Activated T-helper 17 cell treated with anti-CD3 and anti-CD28 coated beads, Interleukin-2, amount 50 U/mL, for 72 hours (primary cell): ENCODE measurements at regions not wholly inside any gene's neighbourhood (a gene's known extent, or its start where the extent isn't known, plus 50 kb on each side); places are given as distances from the start of the nearest gene placed in this dataset.
"Not testable (repeated sequence)": the region's sequence is repeated elsewhere in the genome, so short reads cannot be mapped to it uniquely, and the experiment has no call there.

Experiments
- ATAC-seq: fragments of 150-1000 bp; cut with Tn5 transposase; replicated peaks from 2 replicates; pipeline ENCODE4 v1.10.0; 2021; ENCODE audit warnings: mild to moderate bottlenecking, moderate library complexity
- H3K27ac Mint-ChIP-seq: one replicate; pipeline ENCODE4 v1.8.0; 2022; ENCODE audit warnings: mixed read lengths
- H3K27me3 Mint-ChIP-seq: one replicate; pipeline ENCODE4 v1.8.0; 2022; ENCODE audit warnings: mixed read lengths
- H3K36me3 Mint-ChIP-seq: one replicate; pipeline ENCODE4 v1.8.0; 2022; ENCODE audit warnings: low read depth, mild to moderate bottlenecking, mixed read lengths
- H3K4me1 Mint-ChIP-seq: one replicate; pipeline ENCODE4 v1.8.0; 2022; ENCODE audit warnings: mixed read lengths
- H3K4me3 Mint-ChIP-seq: one replicate; pipeline ENCODE4 v1.8.0; 2022; ENCODE audit warnings: mild to moderate bottlenecking, mixed read lengths
- H3K9me3 Mint-ChIP-seq: one replicate; pipeline ENCODE4 v1.8.0; 2022; ENCODE audit warnings: mixed read lengths

DNA sequence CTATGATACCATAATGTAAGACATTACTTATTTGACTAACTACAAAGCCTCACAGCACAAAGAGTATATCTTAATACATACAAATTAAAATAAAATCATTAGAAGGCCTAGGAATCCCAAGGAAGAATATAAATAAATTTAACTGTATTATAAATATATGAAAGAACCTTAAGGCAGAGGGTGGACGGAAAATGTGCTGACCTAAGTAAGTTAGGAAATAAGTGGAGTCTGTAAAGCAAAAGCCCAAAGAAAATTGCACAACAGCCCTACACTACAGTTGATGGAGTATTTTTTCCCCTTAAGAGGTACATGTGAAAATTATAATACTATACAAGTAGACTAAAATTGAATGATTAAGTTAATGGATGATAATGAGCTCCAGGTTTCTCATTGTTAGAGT, 710.1 kb downstream of the NR4A2 start:
- no peak overlapping the region for H3K4me3 Mint-ChIP-seq
- H3K4me1 Mint-ChIP-seq: no peaks in the 10 kb centered on the region
- H3K9me3 Mint-ChIP-seq: no peaks in the 10 kb centered on the region
- H3K27me3 Mint-ChIP-seq: no peaks in the 10 kb centered on the region
- ATAC-seq: no peak
- no peak overlapping the region for H3K27ac Mint-ChIP-seq
- H3K36me3 Mint-ChIP-seq: no peaks in the 10 kb centered on the region

DNA sequence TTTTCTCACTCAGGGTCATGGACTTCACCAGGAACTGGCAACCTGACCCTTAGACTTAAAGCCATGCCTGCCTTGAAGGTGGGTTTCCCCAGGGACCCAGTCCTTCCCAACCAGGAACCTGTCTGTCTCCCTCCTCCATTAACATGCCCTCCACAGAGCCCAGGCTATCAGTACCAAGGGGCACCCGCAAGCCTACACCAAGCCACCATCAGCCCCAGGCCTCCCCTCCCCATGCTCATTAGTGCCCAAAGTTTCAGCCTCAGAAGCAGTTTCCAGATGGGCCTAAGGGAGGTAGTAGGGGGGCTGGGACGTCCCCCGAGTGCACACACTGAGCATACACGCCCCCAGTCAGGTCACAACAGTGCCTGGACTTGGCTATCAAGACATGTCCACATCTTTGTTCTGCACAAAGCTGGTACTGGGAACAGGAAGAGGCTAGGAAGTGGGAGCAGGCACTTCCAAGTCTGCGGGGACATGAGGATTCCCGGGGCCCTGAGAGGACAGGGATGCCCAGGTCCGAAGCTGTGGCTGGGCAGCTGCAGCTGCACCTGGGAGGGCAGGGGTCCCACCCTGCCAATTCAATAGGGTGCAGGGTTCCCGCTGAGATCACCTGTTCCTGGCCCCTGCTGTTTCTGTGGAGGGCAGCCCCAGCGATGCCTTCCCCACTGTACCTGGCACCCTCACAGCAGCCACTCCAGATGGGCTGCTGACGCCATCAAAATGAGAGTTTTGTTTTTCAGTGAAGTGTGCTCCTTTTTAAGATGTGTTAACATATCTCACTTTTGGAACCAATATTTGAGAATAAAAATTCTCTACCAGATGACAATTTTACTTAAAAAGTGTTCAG, 731.4 kb downstream of the NR4A2 start:
- no peak for ATAC-seq
- Mint-ChIP-seq H3K36me3 (no peaks in the 10 kb centered on the region), H3K9me3 (no peaks in the 10 kb centered on the region), H3K27ac (no peak overlapping the region), H3K4me1 (no peaks in the 10 kb centered on the region), H3K4me3 (no peak overlapping the region), H3K27me3 (no peaks in the 10 kb centered on the region)

DNA sequence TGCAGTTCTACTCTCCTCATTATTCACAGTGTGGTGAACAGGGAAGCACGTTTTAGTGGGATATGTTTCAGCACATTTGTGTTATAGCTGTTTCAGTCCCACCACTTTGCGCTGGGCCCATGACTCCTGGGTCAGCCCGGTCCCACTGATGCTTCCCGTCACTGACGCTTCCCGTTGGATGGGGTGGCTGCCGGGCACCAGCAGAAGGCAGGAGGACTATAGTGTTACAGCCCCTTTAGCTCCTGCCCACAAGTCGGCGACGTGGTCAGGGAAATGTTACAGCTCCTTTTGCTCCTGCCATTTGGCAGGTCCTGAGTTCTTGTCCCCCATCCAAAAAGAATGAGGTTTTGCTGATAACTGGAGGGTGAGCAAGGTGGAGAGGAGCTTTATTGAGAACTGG, 732.2 kb downstream of the NR4A2 start:
- Mint-ChIP-seq H3K27ac (no peak overlapping the region), H3K4me3 (no peak overlapping the region), H3K4me1 (no peaks in the 10 kb centered on the region), H3K9me3 (no peaks in the 10 kb centered on the region), H3K27me3 (no peaks in the 10 kb centered on the region), H3K36me3 (no peaks in the 10 kb centered on the region)
- ATAC-seq: no peak

DNA sequence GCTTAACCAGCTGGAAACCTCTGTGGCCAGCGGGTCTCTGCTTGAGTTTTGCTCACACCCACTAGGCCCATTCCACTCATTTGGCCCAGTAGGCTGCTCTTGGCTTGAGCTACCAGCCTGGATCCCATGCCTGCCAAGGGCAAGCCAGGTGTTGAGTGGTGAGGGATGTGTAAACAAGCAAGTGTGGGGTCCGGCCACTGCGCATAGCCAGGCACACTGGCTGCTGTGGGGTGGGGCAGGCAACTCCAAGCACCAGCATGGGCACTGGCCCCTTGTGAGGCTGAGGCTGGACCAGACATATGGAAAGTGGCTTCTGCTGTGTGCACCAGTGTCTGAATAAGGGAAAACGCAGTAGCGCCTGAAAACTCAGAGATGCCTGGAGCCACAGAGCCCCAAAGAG, 732.7 kb downstream of the NR4A2 start:
- Mint-ChIP-seq H3K36me3 (no peaks in the 10 kb centered on the region), H3K4me3 (no peak overlapping the region), H3K27ac (no peak overlapping the region), H3K27me3 (no peaks in the 10 kb centered on the region), H3K9me3 (no peaks in the 10 kb centered on the region), H3K4me1 (no peaks in the 10 kb centered on the region)
- ATAC-seq: no peak

DNA sequence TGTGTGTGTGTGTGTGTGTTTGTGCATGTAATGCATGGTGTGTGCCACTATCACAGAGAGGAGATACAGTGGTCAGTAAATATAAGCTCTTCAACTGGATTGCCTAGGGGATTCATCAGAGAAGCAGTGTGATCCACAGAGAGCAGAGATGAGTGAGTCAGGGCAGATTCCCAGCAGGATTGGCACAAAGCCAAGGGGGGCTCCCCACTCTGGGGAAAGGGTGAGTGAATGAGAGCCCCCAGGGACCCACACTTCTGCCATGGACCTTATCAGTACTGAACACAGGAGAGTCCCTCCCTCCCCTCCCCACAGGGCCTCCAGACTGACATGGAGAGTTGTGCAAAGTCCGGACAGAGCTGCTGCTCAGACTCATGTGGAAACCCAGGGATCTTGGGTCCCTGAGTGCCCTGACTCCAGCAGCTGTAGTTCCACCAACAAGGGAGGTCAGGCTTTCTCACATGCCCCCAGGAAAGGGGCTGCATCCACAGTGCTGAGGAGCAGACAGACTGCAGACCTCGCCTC, 748.8 kb downstream of the NR4A2 start:
- Mint-ChIP-seq H3K36me3 (no peaks in the 10 kb centered on the region), H3K27me3 (no peaks in the 10 kb centered on the region), H3K4me1 (no peaks in the 10 kb centered on the region), H3K9me3 (peaks cover 5% of the 10 kb centered on the region), H3K27ac (no peak overlapping the region), H3K4me3 (no peak overlapping the region)
- no peak for ATAC-seq

DNA sequence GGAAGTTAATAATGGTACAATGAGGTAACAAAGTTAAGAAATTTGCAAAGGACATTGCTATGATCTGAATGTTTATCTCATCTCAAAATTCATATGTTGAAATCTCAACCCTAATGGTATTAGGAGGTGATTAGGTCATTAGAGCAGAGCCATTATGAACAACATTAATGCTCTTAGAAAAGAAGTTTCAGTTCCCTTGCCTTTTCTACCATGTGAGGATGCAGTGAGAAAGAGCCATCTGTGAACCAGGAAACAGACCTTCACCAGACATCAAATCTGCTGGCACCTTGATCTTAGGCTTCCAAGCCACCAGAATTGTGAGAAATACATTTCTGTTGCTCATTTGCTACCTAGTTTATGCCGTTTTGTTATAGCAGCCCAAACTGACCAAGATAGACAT, 757.6 kb downstream of the NR4A2 start:
- Mint-ChIP-seq H3K9me3 (no peaks in the 10 kb centered on the region), H3K36me3 (no peaks in the 10 kb centered on the region), H3K27me3 (no peaks in the 10 kb centered on the region), H3K4me1 (no peaks in the 10 kb centered on the region), H3K4me3 (no peak overlapping the region), H3K27ac (no peak overlapping the region)
- ATAC-seq: no peak

DNA sequence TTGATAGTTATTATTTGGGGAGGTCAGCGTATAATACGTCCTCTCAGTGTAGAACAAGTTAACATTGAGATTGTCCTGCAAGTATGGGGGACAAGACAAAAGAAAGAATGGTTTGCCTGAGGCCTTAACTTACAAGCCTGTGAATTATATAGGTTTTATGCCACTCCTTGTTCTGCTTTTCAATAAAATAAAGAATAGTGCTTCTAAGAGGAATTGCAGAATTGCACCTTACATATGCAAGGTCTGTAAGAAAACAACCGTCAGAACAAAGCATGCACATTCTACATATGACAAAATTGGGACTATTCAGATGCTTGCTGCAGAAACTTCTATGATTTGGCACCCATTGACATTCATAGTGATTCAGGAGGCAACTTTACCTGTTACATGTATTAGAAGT, 785.0 kb downstream of the NR4A2 start:
- no peaks in the 10 kb centered on the region for H3K4me1 Mint-ChIP-seq
- ATAC-seq: no peak
- H3K36me3 Mint-ChIP-seq: no peaks in the 10 kb centered on the region
- H3K27ac Mint-ChIP-seq: no peak overlapping the region
- no peak overlapping the region for H3K4me3 Mint-ChIP-seq
- H3K9me3 Mint-ChIP-seq: no peaks in the 10 kb centered on the region
- no peaks in the 10 kb centered on the region for H3K27me3 Mint-ChIP-seq

DNA sequence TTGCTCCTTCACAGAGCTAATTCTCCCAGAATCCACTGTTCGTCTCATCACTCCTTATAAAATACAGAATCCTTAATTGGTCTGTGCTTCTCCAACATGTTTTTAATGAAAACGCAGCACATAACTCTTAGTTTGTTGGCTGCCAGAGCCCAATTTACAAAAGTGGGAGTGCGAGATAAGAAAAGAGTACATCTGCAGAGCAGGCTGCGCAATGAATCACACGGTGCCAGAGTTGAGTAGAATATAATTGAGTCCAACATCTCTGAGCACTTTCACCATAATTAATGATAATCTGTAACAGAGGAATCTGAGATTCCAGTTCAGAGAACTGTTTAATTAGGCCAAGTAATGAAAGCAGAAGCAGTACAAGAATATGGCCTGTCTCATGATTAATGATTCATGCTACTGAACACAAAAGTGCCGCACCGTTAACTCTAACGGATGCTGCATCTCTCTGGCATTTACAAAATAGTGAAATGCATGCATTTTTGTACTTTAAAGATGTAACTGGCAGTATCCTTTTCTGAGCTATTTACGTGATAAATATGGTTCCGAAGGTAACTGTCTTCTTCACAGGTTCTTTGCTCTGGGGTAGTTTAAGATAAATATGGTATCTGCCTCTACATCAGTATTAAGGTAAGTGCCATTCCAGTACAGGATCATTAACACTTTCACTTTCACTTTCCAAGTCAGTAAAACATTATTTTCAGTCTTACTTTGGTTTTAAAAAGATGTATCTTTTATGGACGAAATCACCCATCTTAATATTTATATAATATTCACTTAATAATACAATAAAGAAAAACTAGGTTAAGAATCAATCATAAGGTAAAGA, 785.6 kb downstream of the NR4A2 start:
- H3K27ac Mint-ChIP-seq: no peak overlapping the region
- no peak for ATAC-seq
- no peaks in the 10 kb centered on the region for H3K36me3 Mint-ChIP-seq
- no peaks in the 10 kb centered on the region for H3K27me3 Mint-ChIP-seq
- H3K4me1 Mint-ChIP-seq: no peaks in the 10 kb centered on the region
- no peak overlapping the region for H3K4me3 Mint-ChIP-seq
- H3K9me3 Mint-ChIP-seq: no peaks in the 10 kb centered on the region

DNA sequence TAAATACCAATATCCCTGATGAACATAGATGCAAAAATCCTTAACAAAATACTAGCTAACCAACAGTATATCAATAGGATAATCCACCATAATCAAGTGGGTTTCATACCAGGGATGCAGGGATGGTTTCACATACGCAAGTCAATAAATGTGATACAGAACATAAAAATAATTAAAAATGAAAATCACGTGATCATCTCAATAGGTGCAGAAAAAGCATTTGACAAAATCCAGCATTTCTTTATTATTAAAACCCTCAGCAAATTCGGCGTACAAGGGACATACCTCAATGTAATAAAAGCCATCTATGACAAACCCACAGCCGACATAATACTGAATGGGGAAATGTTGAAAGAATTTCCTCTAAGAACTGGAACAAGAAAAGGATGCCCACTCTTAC, 793.5 kb downstream of the NR4A2 start:
- not testable (repeated sequence) for H3K9me3 Mint-ChIP-seq, H3K4me1 Mint-ChIP-seq, H3K36me3 Mint-ChIP-seq, H3K27ac Mint-ChIP-seq, ATAC-seq, H3K4me3 Mint-ChIP-seq, H3K27me3 Mint-ChIP-seq

DNA sequence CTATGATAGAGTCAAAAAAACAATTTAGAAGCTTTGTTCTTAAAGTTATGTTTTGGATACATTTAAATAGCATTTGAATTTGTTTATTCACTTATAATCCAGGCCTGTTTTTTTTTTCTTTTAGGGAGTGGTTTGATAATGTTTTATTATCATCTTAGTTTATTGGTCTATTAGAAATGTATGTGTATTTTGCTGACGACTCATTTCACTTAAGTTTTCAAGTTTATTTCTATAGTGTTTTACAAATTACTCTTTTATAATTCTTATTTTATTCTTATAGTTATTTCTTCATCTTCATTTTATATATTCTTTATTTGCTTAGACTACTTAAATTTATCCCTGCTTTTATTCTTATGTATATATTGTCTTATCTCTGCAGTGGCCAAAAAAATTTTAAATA, 804.5 kb downstream of the NR4A2 start:
- Mint-ChIP-seq H3K9me3 (peaks cover 3% of the 10 kb centered on the region), H3K36me3 (no peaks in the 10 kb centered on the region), H3K27ac (no peak overlapping the region), H3K27me3 (no peaks in the 10 kb centered on the region), H3K4me1 (no peaks in the 10 kb centered on the region), H3K4me3 (no peak overlapping the region)
- no peak for ATAC-seq

DNA sequence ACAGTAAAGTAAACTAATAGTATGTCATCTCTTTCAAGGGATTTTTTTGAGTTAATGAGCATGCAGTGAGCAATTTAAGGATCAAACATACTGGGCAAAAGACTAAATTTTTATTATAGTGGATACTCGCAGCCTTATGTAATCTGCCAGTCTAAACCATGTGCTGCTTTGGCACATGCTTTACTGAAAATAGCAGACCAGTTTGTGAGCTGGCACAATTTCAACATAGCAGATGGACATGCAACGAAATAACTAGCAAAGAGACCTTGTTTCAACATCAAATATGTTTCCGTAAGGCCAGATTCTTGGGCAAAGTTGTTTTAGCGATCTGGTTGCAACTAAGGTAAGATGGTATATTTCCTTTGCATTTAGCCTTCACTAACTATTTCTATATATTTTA, 807.3 kb downstream of the NR4A2 start:
- H3K27ac Mint-ChIP-seq: no peak overlapping the region
- no peaks in the 10 kb centered on the region for H3K27me3 Mint-ChIP-seq
- H3K36me3 Mint-ChIP-seq: no peaks in the 10 kb centered on the region
- H3K4me1 Mint-ChIP-seq: no peaks in the 10 kb centered on the region
- H3K9me3 Mint-ChIP-seq: peaks cover 3% of the 10 kb centered on the region
- H3K4me3 Mint-ChIP-seq: no peak overlapping the region
- ATAC-seq: no peak

DNA sequence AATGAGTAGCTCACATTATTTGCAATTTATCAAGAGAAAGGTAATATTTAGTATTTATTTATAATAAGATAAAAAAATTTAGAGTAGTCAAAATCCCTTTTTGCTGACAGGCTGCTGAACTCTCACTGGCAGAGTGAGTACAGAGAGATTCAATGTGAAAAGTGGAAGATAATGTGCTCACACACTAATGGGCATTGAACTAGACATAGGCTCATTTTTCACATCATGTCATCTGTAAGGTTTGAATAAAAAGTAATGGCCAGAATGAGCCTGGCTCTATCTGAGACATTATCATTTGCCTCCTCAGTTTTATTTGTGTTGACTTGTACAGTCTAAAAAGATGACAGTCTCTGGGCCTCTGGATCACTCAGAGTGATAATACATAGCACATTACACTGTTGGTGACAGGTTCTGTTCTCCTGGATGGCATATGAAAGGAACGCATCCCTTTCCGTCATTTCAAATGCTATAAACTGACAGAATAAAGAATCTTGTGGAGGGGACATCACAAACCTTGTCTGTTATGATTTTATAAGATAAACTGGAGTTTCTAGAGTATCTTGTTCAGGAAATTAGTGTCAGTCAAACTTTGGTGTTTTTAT, 812.9 kb downstream of the NR4A2 start:
- no peaks in the 10 kb centered on the region for H3K27me3 Mint-ChIP-seq
- no peaks in the 10 kb centered on the region for H3K4me1 Mint-ChIP-seq
- no peak for ATAC-seq
- H3K27ac Mint-ChIP-seq: no peak overlapping the region
- H3K9me3 Mint-ChIP-seq: no peaks in the 10 kb centered on the region
- no peaks in the 10 kb centered on the region for H3K36me3 Mint-ChIP-seq
- no peak overlapping the region for H3K4me3 Mint-ChIP-seq

DNA sequence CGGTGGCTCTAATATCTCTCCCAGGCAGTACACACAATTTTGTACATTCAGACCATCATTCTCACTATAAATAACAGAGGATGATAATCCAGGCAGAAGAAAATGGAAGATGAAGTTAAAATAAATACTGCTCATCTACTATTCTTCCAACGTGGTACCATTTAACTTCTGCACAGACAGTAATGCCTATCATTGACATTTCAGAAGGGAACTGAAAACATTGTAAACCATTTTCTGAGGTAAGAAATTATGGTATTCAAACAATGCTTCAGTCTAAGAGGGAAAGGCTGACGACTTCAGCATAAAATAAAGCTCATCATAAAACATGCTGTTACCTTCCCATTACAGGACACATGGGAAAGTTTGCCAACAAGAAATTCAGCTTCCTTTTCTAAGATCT, 814.4 kb downstream of the NR4A2 start:
- no peak for ATAC-seq
- no peak overlapping the region for H3K4me3 Mint-ChIP-seq
- no peaks in the 10 kb centered on the region for H3K9me3 Mint-ChIP-seq
- H3K4me1 Mint-ChIP-seq: no peaks in the 10 kb centered on the region
- no peaks in the 10 kb centered on the region for H3K36me3 Mint-ChIP-seq
- no peaks in the 10 kb centered on the region for H3K27me3 Mint-ChIP-seq
- no peak overlapping the region for H3K27ac Mint-ChIP-seq

DNA sequence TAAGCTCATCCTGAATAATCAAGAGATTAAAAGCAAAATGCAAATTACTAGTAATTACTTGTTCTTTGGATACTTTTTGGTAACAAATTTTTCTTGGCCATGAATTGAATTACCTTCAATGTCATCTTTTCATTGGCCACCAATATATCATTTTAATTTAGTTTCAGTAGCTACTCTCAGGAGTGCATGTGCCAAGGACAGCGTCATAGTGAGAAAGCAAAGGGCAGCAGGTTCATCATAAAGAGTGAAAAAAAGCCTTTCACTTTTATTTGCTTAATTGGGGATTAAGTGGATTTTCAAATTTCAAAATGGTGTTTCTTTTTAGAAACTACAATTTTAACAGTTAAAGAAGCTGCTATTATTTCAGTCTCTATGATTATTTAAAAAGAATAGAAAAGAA, 815.2 kb downstream of the NR4A2 start:
- Mint-ChIP-seq H3K4me3 (no peak overlapping the region), H3K4me1 (no peaks in the 10 kb centered on the region), H3K9me3 (no peaks in the 10 kb centered on the region), H3K27ac (no peak overlapping the region), H3K27me3 (no peaks in the 10 kb centered on the region), H3K36me3 (no peaks in the 10 kb centered on the region)
- ATAC-seq: no peak

DNA sequence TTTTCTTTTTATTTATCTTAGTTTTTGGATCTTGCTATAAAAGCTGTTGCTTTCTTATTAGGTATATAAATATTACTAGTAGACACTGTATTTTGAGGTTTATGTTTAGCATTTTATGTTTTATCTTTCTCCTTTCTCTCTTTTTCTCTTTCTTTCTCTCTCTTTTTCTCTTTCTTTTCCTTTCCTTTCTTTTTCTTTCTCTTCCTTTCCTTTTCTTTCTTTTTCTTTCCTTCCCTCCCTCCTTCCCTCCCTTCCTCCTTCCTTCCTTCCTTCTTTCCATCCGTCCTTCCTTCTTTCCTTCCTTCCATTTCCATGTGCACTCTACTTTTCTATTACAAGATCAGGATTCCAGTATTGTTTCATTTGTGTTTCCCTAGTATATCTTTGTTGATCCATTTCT, 814.8 kb downstream of the KCNJ3 start:
- Mint-ChIP-seq H3K4me1 (no peaks in the 10 kb centered on the region), H3K27ac (no peak overlapping the region), H3K4me3 (no peak overlapping the region), H3K9me3 (no peaks in the 10 kb centered on the region), H3K27me3 (no peaks in the 10 kb centered on the region), H3K36me3 (no peaks in the 10 kb centered on the region)
- ATAC-seq: no peak
